HG03045 (cell line): ENCODE measurements at regions not wholly inside any gene's neighbourhood (a gene's known extent, or its start where the extent isn't known, plus 50 kb on each side); places are given as distances from the start of the nearest gene placed in this dataset.
"Not testable (repeated sequence)": the region's sequence is repeated elsewhere in the genome, so short reads cannot be mapped to it uniquely, and the experiment has no call there.

Source experiments
- ATAC-seq: cut with Tn5 transposase; IDR thresholded peaks from one replicate; pipeline ENCODE4 v1.9.1; 2021; ENCODE audit warnings: mild to moderate bottlenecking, moderate library complexity; ENCODE audit not compliant: unreplicated experiment

GRCh38 chr5:40453689-40454088 is 226.0 kb upstream of the PTGER4 start:
- ATAC-seq, result no peak

GRCh38 chr5:40452874-40453624 is 226.7 kb upstream of the PTGER4 start:
- ATAC-seq, result no peak

- no peak for ATAC-seq
Observed at GRCh38 chr5:40447438-40447837, 232.3 kb upstream of the PTGER4 start.

GRCh38 chr5:40446910-40447309 is 232.8 kb upstream of the PTGER4 start:
- ATAC-seq, result no peak

- ATAC-seq, result no peak
Observed at GRCh38 chr5:40442346-40442745, 237.4 kb upstream of the PTGER4 start.

GRCh38 chr5:40441733-40442132 is 238.0 kb upstream of the PTGER4 start:
- no peak for ATAC-seq

GRCh38 chr5:40440746-40441145 is 239.0 kb upstream of the PTGER4 start:
- no peak for ATAC-seq

GRCh38 chr5:40439103-40439502 is 240.6 kb upstream of the PTGER4 start:
- ATAC-seq, result not testable (repeated sequence)

GRCh38 chr5:40438646-40439045 is 241.1 kb upstream of the PTGER4 start:
- ATAC-seq, result not testable (repeated sequence)

GRCh38 chr5:40437452-40437861 is 242.3 kb upstream of the PTGER4 start:
- peak; percentile 53 for ATAC-seq

- peak; percentile 54 for ATAC-seq
Observed at GRCh38 chr5:40436535-40437237, 243.0 kb upstream of the PTGER4 start.

- ATAC-seq, result not testable (repeated sequence)
Observed at GRCh38 chr5:40435706-40436105, 244.0 kb upstream of the PTGER4 start.

GRCh38 chr5:40432836-40433235 is 246.9 kb upstream of the PTGER4 start:
- ATAC-seq, result no peak

GRCh38 chr5:40431734-40432133 is 248.0 kb upstream of the PTGER4 start:
- ATAC-seq, result no peak

GRCh38 chr5:40430101-40430710 is 249.5 kb upstream of the PTGER4 start:
- ATAC-seq, result no peak

- no peak for ATAC-seq
Observed at GRCh38 chr5:40429258-40430100, 250.2 kb upstream of the PTGER4 start.

- no peak for ATAC-seq
Observed at GRCh38 chr5:40428815-40429214, 250.9 kb upstream of the PTGER4 start.

- ATAC-seq, result no peak
Observed at GRCh38 chr5:40428126-40428525, 251.6 kb upstream of the PTGER4 start.

GRCh38 chr5:40417046-40417810 is 262.5 kb upstream of the PTGER4 start:
- ATAC-seq, result not testable (repeated sequence)

- ATAC-seq, result no peak
Observed at GRCh38 chr5:40416588-40416987, 263.1 kb upstream of the PTGER4 start.
